Adrenal gland (tissue), 5 donors: ENCODE measurements at regions not wholly inside any gene's neighbourhood (a gene's known extent, or its start where the extent isn't known, plus 50 kb on each side); places are given as distances from the start of the nearest gene placed in this dataset.

Source experiments
- CTCF ChIP-seq, 6 experiments: fragments of 450-650 bp in 4 of 6; fragments of 200-600 bp in 2 of 6; sonication (generic) in 1 of 6; IDR thresholded peaks; 1 replicate in 5 of 6; 2 replicates in 1 of 6; pipeline versions ENCODE4 v1.5.1 to v1.8.0; 2016 to 2021; ENCODE audit warnings: antibody characterized with exemption in 6 of 6, mild to moderate bottlenecking in 2 of 6, moderate library complexity in 1 of 6
- POLR2A ChIP-seq, 2 donors: fragments of 450-650 bp; IDR thresholded peaks; one replicate each; pipeline ENCODE4 v1.6.1; 2017; ENCODE audit warnings: antibody characterized with exemption in 2 of 2, mild to moderate bottlenecking in 2 of 2, moderate library complexity in 1 of 2
- donor health status: DM: no; HTN: no; CAD: no.

DNA sequence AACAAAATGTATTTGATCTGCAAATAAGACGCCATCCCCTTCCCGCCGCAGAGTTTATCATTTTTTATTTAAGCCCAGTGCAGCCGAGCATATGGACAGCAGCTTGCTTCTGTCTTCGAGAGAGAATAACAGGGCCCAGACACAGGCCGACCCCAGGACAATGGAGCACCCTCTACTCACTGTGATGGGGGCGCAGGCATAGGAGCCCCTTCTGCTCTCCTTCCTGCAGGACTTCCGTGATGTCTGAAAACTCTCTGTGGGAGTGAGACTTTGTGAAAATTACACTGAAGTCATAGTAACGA lies 134.8 kb downstream of the OAT start:
- no peak for TF ChIP-seq POLR2A (IDR thresholded peaks at IDR 0.05)
- TF ChIP-seq CTCF (IDR thresholded peaks at IDR 0.05) = no peak
